HG03460 (cell line): ENCODE measurements at regions not wholly inside any gene's neighbourhood (a gene's known extent, or its start where the extent isn't known, plus 50 kb on each side); places are given as distances from the start of the nearest gene placed in this dataset.
"Not testable (repeated sequence)": the region's sequence is repeated elsewhere in the genome, so short reads cannot be mapped to it uniquely, and the experiment has no call there.

ENCODE experiments used
- ATAC-seq: cut with Tn5 transposase; IDR thresholded peaks from one replicate; pipeline ENCODE4 v1.9.1; 2021; ENCODE audit not compliant: unreplicated experiment

- ATAC-seq: peak; percentile 21
Measured at GRCh38 chr2:87075054-87075790, 53.6 kb upstream of the PLGLB1 start.

- ATAC-seq: peak; percentile 30
Measured at GRCh38 chr2:87075791-87076252, 54.2 kb upstream of the PLGLB1 start.

- ATAC-seq: peak; percentile 90
Measured at GRCh38 chr2:87076253-87077123, 54.8 kb upstream of the PLGLB1 start.

- ATAC-seq: peak; percentile 10
Measured at GRCh38 chr2:87077124-87077446, 55.4 kb upstream of the PLGLB1 start.

GRCh38 chr2:87081727-87082126 lies 60.1 kb upstream of the PLGLB1 start:
- ATAC-seq: not testable (repeated sequence)

GRCh38 chr2:87088079-87088478 lies 66.4 kb upstream of the PLGLB1 start:
- ATAC-seq: not testable (repeated sequence)

- not testable (repeated sequence) for ATAC-seq
Measured at GRCh38 chr2:87089401-87089800, 67.8 kb upstream of the PLGLB1 start.

- ATAC-seq: not testable (repeated sequence)
Measured at GRCh38 chr2:87093252-87093651, 71.6 kb upstream of the PLGLB1 start.

- ATAC-seq: not testable (repeated sequence)
Measured at GRCh38 chr2:87093937-87094529, 72.4 kb upstream of the PLGLB1 start.

GRCh38 chr2:87095804-87096203 lies 74.2 kb upstream of the PLGLB1 start:
- not testable (repeated sequence) for ATAC-seq

GRCh38 chr2:87128761-87129553 lies 107.3 kb upstream of the PLGLB1 start:
- ATAC-seq: not testable (repeated sequence)

GRCh38 chr2:87132577-87132976 lies 110.9 kb upstream of the PLGLB1 start:
- not testable (repeated sequence) for ATAC-seq

GRCh38 chr2:87151835-87152493 lies 130.3 kb upstream of the PLGLB1 start:
- not testable (repeated sequence) for ATAC-seq

GRCh38 chr2:87174454-87174853 lies 152.8 kb upstream of the PLGLB1 start:
- not testable (repeated sequence) for ATAC-seq

- not testable (repeated sequence) for ATAC-seq
Measured at GRCh38 chr2:87183373-87183772, 161.7 kb upstream of the PLGLB1 start.

GRCh38 chr2:87184260-87184659 lies 162.6 kb upstream of the PLGLB1 start:
- not testable (repeated sequence) for ATAC-seq

- ATAC-seq: not testable (repeated sequence)
Measured at GRCh38 chr2:87189214-87189613, 167.6 kb upstream of the PLGLB1 start.

- ATAC-seq: peak; percentile 59
Measured at GRCh38 chr2:87193336-87193735, 171.7 kb upstream of the PLGLB1 start.

GRCh38 chr2:87194254-87194999 lies 172.8 kb upstream of the PLGLB1 start:
- ATAC-seq: not testable (repeated sequence)
